Natural killer cell treated with Interleukin-12 subunit alpha and Interleukin-12 subunit beta and Interleukin-15 and Interleukin-18, amount 100 ng/mL, for 72 hours (primary cell): ENCODE measurements at regions not wholly inside any gene's neighbourhood (a gene's known extent, or its start where the extent isn't known, plus 50 kb on each side); places are given as distances from the start of the nearest gene placed in this dataset.

Experiments
- ATAC-seq, 2 donors: fragments of 150-1000 bp; cut with Tn5 transposase in 1 of 2; sonication (Bioruptor Pico), chemical (Tn5 transposase) in 1 of 2; 2 replicates each; pipeline ENCODE4 v1.10.0; 2021
- DNase-seq: peaks from one replicate; pipeline ENCODE4 v3.0.0; 2022; ENCODE audit warnings: low spot score
- H3K27ac Mint-ChIP-seq, 2 donors: 1 replicate in 1 of 2; 2 replicates in 1 of 2; pipeline ENCODE4 v1.8.0; 2022; ENCODE audit warnings: mixed read lengths in 2 of 2, mild to moderate bottlenecking in 1 of 2, moderate library complexity in 1 of 2
- H3K27me3 Mint-ChIP-seq, 2 donors: 1 replicate in 1 of 2; 2 replicates in 1 of 2; pipeline ENCODE4 v1.8.0; 2022; ENCODE audit warnings: mixed read lengths in 2 of 2
- H3K36me3 Mint-ChIP-seq: one replicate; pipeline ENCODE4 v1.8.0; 2022; ENCODE audit warnings: mixed read lengths
- H3K4me1 Mint-ChIP-seq, 2 donors: 1 replicate in 1 of 2; 2 replicates in 1 of 2; pipeline ENCODE4 v1.8.0; 2022; ENCODE audit warnings: low read depth in 2 of 2, mixed read lengths in 2 of 2, mild to moderate bottlenecking in 1 of 2
- H3K4me3 Mint-ChIP-seq: one replicate; pipeline ENCODE4 v1.8.0; 2022; ENCODE audit warnings: mixed read lengths
- H3K9me3 Mint-ChIP-seq: 2 replicates; pipeline ENCODE4 v1.8.0; 2022; ENCODE audit warnings: mixed read lengths

GRCh38 chr17:68710976-68711375 is 109.8 kb upstream of the FAM20A start:
- peaks cover 13 to 26% of the 10 kb centered on the region in 2 donors for H3K27me3 Mint-ChIP-seq
- DNase-seq (no peak), ATAC-seq (no peak)
- H3K4me3 Mint-ChIP-seq: no peak overlapping the region
- H3K27ac Mint-ChIP-seq: no peak overlapping the region
- H3K9me3 Mint-ChIP-seq: no peaks in the 10 kb centered on the region
- H3K36me3 Mint-ChIP-seq: no peaks in the 10 kb centered on the region
- no peaks in the 10 kb centered on the region for H3K4me1 Mint-ChIP-seq

- no peaks in the 10 kb centered on the region for H3K36me3 Mint-ChIP-seq
- H3K27me3 Mint-ChIP-seq: peaks cover 13 to 26% of the 10 kb centered on the region in 2 donors
- ATAC-seq (no peak), DNase-seq (no peak)
- no peak overlapping the region for H3K4me3 Mint-ChIP-seq
- H3K9me3 Mint-ChIP-seq: no peaks in the 10 kb centered on the region
- H3K27ac Mint-ChIP-seq: no peak overlapping the region
- H3K4me1 Mint-ChIP-seq: no peaks in the 10 kb centered on the region
Measured at GRCh38 chr17:68710035-68710780, 109.0 kb upstream of the FAM20A start.

- no peaks in the 10 kb centered on the region for H3K9me3 Mint-ChIP-seq
- H3K4me3 Mint-ChIP-seq: no peak overlapping the region
- no peaks in the 10 kb centered on the region for H3K4me1 Mint-ChIP-seq
- peaks cover 16 to 32% of the 10 kb centered on the region in 2 donors for H3K27me3 Mint-ChIP-seq
- no peak for DNase-seq
- no peak for ATAC-seq
- no peaks in the 10 kb centered on the region for H3K36me3 Mint-ChIP-seq
- H3K27ac Mint-ChIP-seq: no peak overlapping the region
Measured at GRCh38 chr17:68709461-68709860, 108.3 kb upstream of the FAM20A start.

- no peak for DNase-seq
- Mint-ChIP-seq H3K4me3 (no peak overlapping the region), H3K36me3 (no peaks in the 10 kb centered on the region), H3K27me3 (peaks cover 16 to 31% of the 10 kb centered on the region in 2 donors), H3K4me1 (no peaks in the 10 kb centered on the region), H3K9me3 (no peaks in the 10 kb centered on the region), H3K27ac (no peak overlapping the region)
- ATAC-seq: no peak
Measured at GRCh38 chr17:68707031-68707430, 105.9 kb upstream of the FAM20A start.

- ATAC-seq (no peak), DNase-seq (no peak)
- Mint-ChIP-seq H3K27me3 (peaks cover 14 to 25% of the 10 kb centered on the region in 2 donors), H3K4me1 (no peaks in the 10 kb centered on the region), H3K4me3 (no peak overlapping the region), H3K27ac (no peak overlapping the region), H3K9me3 (no peaks in the 10 kb centered on the region), H3K36me3 (no peaks in the 10 kb centered on the region)
Measured at GRCh38 chr17:68706356-68706920, 105.3 kb upstream of the FAM20A start.

DNA sequence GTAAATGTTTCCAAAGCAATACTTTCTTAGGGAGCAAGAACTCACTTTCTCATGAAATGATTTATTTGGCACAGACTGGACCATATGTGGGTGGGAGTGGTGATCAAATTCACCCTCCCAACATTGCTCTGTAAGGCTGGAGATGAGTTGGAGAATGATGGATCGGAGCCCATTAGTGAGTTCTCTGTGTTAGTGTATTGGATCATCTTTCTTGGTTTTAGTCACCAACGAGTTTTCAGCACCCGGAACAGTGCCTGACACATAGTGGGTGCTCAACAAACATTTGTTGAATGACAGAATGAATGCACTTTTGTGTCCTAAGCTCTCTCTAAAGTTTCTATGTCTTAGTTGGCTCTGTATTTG is 104.5 kb upstream of the FAM20A start:
- DNase-seq (no peak), ATAC-seq (no peak)
- Mint-ChIP-seq H3K27me3 (peaks cover 7 to 18% of the 10 kb centered on the region in 2 donors), H3K9me3 (no peaks in the 10 kb centered on the region), H3K27ac (no peak overlapping the region), H3K4me1 (no peaks in the 10 kb centered on the region), H3K36me3 (no peaks in the 10 kb centered on the region), H3K4me3 (no peak overlapping the region)

DNA sequence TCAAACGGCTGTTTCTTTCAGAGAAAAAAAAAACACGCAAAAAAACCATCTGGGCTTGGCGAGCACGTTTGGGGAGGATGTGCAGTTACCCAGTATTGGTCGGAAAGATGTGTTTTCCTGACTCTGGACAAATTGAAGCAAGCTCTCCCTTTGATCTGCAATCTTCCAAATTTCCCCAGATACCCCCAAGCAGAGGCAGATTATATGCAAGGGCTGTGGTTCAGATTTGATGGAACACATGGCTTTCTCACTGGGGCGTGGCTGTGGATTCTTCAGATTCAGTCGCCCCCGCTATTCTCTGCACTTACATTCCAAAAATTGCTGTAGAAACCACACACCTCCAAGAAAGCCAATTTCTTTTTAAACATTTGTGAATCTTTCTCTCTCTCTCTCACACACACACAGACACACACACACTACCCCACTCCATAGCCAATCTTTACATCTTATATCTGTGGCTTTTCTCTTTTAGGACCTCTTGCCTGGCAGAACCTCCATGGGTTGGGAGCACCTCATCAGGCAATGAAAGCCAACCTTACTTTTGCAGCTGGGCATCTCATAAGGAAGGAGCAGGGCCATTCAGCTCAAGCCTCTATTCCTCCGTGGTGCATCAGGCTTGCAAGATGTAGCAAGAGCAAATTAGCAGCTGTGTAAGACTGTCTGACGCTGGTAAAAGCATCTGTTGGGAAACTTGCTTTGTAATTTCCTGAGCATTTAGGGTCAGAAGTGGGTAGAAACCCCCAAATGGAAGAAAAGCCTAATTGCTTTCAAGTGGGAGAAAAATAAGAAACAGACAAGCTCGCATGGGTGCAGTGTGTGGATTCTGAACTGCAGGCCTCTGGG is 103.9 kb upstream of the FAM20A start:
- no peak for ATAC-seq

DNA sequence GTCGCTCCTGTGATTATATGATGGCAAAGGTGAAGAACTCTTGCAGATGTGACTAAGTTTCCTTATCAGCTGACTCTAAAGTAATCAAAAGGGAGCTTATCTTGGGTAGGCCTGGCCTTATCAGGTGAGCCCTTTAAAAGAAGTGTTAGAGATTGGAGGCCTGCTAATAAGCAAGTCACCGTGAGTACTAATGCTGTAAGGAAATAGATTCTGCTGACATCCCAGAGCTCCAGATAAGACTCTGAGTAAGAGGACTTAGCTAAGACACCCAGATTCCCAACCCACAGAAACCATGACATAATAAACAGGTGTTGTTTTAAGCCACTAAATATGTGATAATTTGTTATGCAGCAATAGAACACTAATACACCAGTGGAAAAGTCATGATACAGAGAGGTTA is 99.9 kb upstream of the FAM20A start:
- ATAC-seq (no peak), DNase-seq (no peak)
- H3K27me3 Mint-ChIP-seq: peaks cover 11 to 18% of the 10 kb centered on the region in 2 donors
- no peak overlapping the region for H3K4me3 Mint-ChIP-seq
- no peaks in the 10 kb centered on the region for H3K9me3 Mint-ChIP-seq
- no peak overlapping the region for H3K27ac Mint-ChIP-seq
- H3K36me3 Mint-ChIP-seq: no peaks in the 10 kb centered on the region
- H3K4me1 Mint-ChIP-seq: no peaks in the 10 kb centered on the region

More for the DNA sequence above, 103.9 kb upstream of the FAM20A start:
- Mint-ChIP-seq H3K4me1 (no peaks in the 10 kb centered on the region), H3K27me3 (peaks cover 6 to 16% of the 10 kb centered on the region in 2 donors), H3K36me3 (no peaks in the 10 kb centered on the region), H3K9me3 (no peaks in the 10 kb centered on the region), H3K4me3 (no peak overlapping the region), H3K27ac (no peak overlapping the region)
- DNase-seq: no peak

DNA sequence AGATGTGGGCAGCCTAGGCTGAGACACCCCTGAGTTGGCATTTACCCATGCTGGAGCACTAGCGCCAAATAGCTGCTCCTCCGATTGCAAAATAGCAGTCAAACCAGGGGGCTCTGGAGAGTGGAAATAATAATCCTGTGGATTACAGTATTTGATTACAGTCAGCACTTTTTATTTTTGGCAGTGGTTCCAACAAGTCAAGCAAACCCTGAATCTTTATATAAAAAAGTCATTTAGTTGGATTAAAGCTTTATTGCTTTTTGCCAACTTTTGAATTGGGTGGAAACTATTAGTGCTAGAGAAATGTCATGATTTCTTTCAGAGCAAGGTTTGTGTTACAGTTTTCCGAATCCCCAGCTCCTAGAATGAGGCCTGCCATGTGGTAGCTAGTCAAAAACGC is 99.3 kb upstream of the FAM20A start:
- H3K9me3 Mint-ChIP-seq: no peaks in the 10 kb centered on the region
- H3K4me1 Mint-ChIP-seq: no peaks in the 10 kb centered on the region
- no peak overlapping the region for H3K4me3 Mint-ChIP-seq
- DNase-seq (no peak), ATAC-seq (no peak)
- H3K27ac Mint-ChIP-seq: no peak overlapping the region
- peaks cover 11 to 23% of the 10 kb centered on the region in 2 donors for H3K27me3 Mint-ChIP-seq
- H3K36me3 Mint-ChIP-seq: no peaks in the 10 kb centered on the region

GRCh38 chr17:68699936-68700335 is 98.8 kb upstream of the FAM20A start:
- no peaks in the 10 kb centered on the region for H3K4me1 Mint-ChIP-seq

GRCh38 chr17:68698746-68699145 is 97.6 kb upstream of the FAM20A start:
- Mint-ChIP-seq H3K4me3 (no peak overlapping the region), H3K27me3 (peaks cover 8 to 17% of the 10 kb centered on the region in 2 donors), H3K9me3 (no peaks in the 10 kb centered on the region), H3K36me3 (no peaks in the 10 kb centered on the region), H3K4me1 (no peaks in the 10 kb centered on the region), H3K27ac (no peak overlapping the region)
- no peak for ATAC-seq
- DNase-seq: no peak

More at GRCh38 chr17:68699936-68700335, 98.8 kb upstream of the FAM20A start:
- peaks cover 8 to 19% of the 10 kb centered on the region in 2 donors for H3K27me3 Mint-ChIP-seq
- H3K27ac Mint-ChIP-seq: no peak overlapping the region
- H3K9me3 Mint-ChIP-seq: no peaks in the 10 kb centered on the region
- no peak overlapping the region for H3K4me3 Mint-ChIP-seq
- ATAC-seq (no peak), DNase-seq (no peak)
- no peaks in the 10 kb centered on the region for H3K36me3 Mint-ChIP-seq

GRCh38 chr17:68697850-68698361 is 96.7 kb upstream of the FAM20A start:
- peak in 1 of 2 donors; percentile 40 for ATAC-seq
- H3K27ac Mint-ChIP-seq: no peak overlapping the region
- no peaks in the 10 kb centered on the region for H3K36me3 Mint-ChIP-seq
- no peak for DNase-seq
- H3K4me3 Mint-ChIP-seq: no peak overlapping the region
- peaks cover 8 to 17% of the 10 kb centered on the region in 2 donors for H3K27me3 Mint-ChIP-seq
- no peaks in the 10 kb centered on the region for H3K9me3 Mint-ChIP-seq
- H3K4me1 Mint-ChIP-seq: no peaks in the 10 kb centered on the region

GRCh38 chr17:68695659-68696058 is 94.5 kb upstream of the FAM20A start:
- Mint-ChIP-seq H3K36me3 (no peaks in the 10 kb centered on the region), H3K9me3 (no peaks in the 10 kb centered on the region), H3K4me3 (no peak overlapping the region), H3K27me3 (peaks cover 14 to 17% of the 10 kb centered on the region in 2 donors), H3K4me1 (no peaks in the 10 kb centered on the region), H3K27ac (no peak overlapping the region)
- ATAC-seq: no peak
- DNase-seq: no peak
